ENCODE measurements at regions not wholly inside any gene's neighbourhood (a gene's known extent, or its start where the extent isn't known, plus 50 kb on each side); places are given as distances from the start of the nearest gene placed in this dataset.
A peak's percentile ranks its signal among the peaks of the same experiment; 100 is the strongest.

- no peaks in the 10 kb centered on the region for H3K4me1 ChIP-seq (ENCODE audit: insufficient read depth, poor library complexity, severe bottlenecking)
- no peak for TF ChIP-seq CTCF (IDR thresholded peaks at IDR 0.05; ENCODE audit: poor library complexity, severe bottlenecking)
- no peak for ATAC-seq (ENCODE audit: low read depth)
- no peak overlapping the region for H3K4me3 ChIP-seq (ENCODE audit: severe bottlenecking)
- no peaks in the 10 kb centered on the region for H3K36me3 ChIP-seq (ENCODE audit: low read depth)
- DNase-seq (ENCODE audit: low spot score): peak; percentile 29
- no peaks in the 10 kb centered on the region for H3K9me3 ChIP-seq (ENCODE audit: severe bottlenecking)
- no peak overlapping the region for H3K27ac ChIP-seq (ENCODE audit: poor library complexity, severe bottlenecking)
- peaks cover 21% of the 10 kb centered on the region for H3K27me3 ChIP-seq (ENCODE audit: insufficient read depth, poor library complexity, severe bottlenecking)
Measured at GRCh38 chr15:79195802-79196201, 86.7 kb upstream of the ANKRD34C start.

- H3K4me3 ChIP-seq (ENCODE audit: severe bottlenecking): no peak overlapping the region
- DNase-seq (ENCODE audit: low spot score) (peak; percentile 44), ATAC-seq (ENCODE audit: low read depth) (no peak)
- peaks cover 18% of the 10 kb centered on the region for H3K27me3 ChIP-seq (ENCODE audit: insufficient read depth, poor library complexity, severe bottlenecking)
- H3K36me3 ChIP-seq (ENCODE audit: low read depth): no peaks in the 10 kb centered on the region
- no peak overlapping the region for H3K27ac ChIP-seq (ENCODE audit: poor library complexity, severe bottlenecking)
- no peaks in the 10 kb centered on the region for H3K4me1 ChIP-seq (ENCODE audit: insufficient read depth, poor library complexity, severe bottlenecking)
- no peak for TF ChIP-seq CTCF (IDR thresholded peaks at IDR 0.05; ENCODE audit: poor library complexity, severe bottlenecking)
- H3K9me3 ChIP-seq (ENCODE audit: severe bottlenecking): no peaks in the 10 kb centered on the region
Measured at GRCh38 chr15:79195239-79195638, 87.3 kb upstream of the ANKRD34C start.

GRCh38 chr15:79194386-79194785, 88.1 kb upstream of the ANKRD34C start:
- TF ChIP-seq CTCF (IDR thresholded peaks at IDR 0.05; ENCODE audit: poor library complexity, severe bottlenecking): no peak
- DNase-seq (ENCODE audit: low spot score) (no peak), ATAC-seq (ENCODE audit: low read depth) (no peak)
- Histone ChIP-seq H3K27ac (ENCODE audit: poor library complexity, severe bottlenecking) (no peak overlapping the region), H3K4me3 (ENCODE audit: severe bottlenecking) (no peak overlapping the region), H3K27me3 (ENCODE audit: insufficient read depth, poor library complexity, severe bottlenecking) (peaks cover 13% of the 10 kb centered on the region), H3K9me3 (ENCODE audit: severe bottlenecking) (no peaks in the 10 kb centered on the region), H3K4me1 (ENCODE audit: insufficient read depth, poor library complexity, severe bottlenecking) (no peaks in the 10 kb centered on the region), H3K36me3 (ENCODE audit: low read depth) (no peaks in the 10 kb centered on the region)

GRCh38 chr15:79193549-79193948, 89.0 kb upstream of the ANKRD34C start:
- H3K27ac ChIP-seq (ENCODE audit: poor library complexity, severe bottlenecking): no peak overlapping the region
- H3K4me3 ChIP-seq (ENCODE audit: severe bottlenecking): no peak overlapping the region
- DNase-seq (ENCODE audit: low spot score) (no peak), ATAC-seq (ENCODE audit: low read depth) (no peak)
- no peaks in the 10 kb centered on the region for H3K9me3 ChIP-seq (ENCODE audit: severe bottlenecking)
- no peak for TF ChIP-seq CTCF (IDR thresholded peaks at IDR 0.05; ENCODE audit: poor library complexity, severe bottlenecking)
- no peaks in the 10 kb centered on the region for H3K36me3 ChIP-seq (ENCODE audit: low read depth)
- no peaks in the 10 kb centered on the region for H3K4me1 ChIP-seq (ENCODE audit: insufficient read depth, poor library complexity, severe bottlenecking)
- H3K27me3 ChIP-seq (ENCODE audit: insufficient read depth, poor library complexity, severe bottlenecking): peaks cover 13% of the 10 kb centered on the region

GRCh38 chr15:79193103-79193502, 89.4 kb upstream of the ANKRD34C start:
- H3K4me3 ChIP-seq (ENCODE audit: severe bottlenecking): no peak overlapping the region
- DNase-seq (ENCODE audit: low spot score) (peak; percentile 22), ATAC-seq (ENCODE audit: low read depth) (no peak)
- no peaks in the 10 kb centered on the region for H3K4me1 ChIP-seq (ENCODE audit: insufficient read depth, poor library complexity, severe bottlenecking)
- H3K27ac ChIP-seq (ENCODE audit: poor library complexity, severe bottlenecking): no peak overlapping the region
- H3K9me3 ChIP-seq (ENCODE audit: severe bottlenecking): no peaks in the 10 kb centered on the region
- H3K36me3 ChIP-seq (ENCODE audit: low read depth): no peaks in the 10 kb centered on the region
- peaks cover 13% of the 10 kb centered on the region for H3K27me3 ChIP-seq (ENCODE audit: insufficient read depth, poor library complexity, severe bottlenecking)
- no peak for TF ChIP-seq CTCF (IDR thresholded peaks at IDR 0.05; ENCODE audit: poor library complexity, severe bottlenecking)

All from RWPE2 (cell line).